ENCODE measurements at regions not wholly inside any gene's neighbourhood (a gene's known extent, or its start where the extent isn't known, plus 50 kb on each side); places are given as distances from the start of the nearest gene placed in this dataset.

DNA sequence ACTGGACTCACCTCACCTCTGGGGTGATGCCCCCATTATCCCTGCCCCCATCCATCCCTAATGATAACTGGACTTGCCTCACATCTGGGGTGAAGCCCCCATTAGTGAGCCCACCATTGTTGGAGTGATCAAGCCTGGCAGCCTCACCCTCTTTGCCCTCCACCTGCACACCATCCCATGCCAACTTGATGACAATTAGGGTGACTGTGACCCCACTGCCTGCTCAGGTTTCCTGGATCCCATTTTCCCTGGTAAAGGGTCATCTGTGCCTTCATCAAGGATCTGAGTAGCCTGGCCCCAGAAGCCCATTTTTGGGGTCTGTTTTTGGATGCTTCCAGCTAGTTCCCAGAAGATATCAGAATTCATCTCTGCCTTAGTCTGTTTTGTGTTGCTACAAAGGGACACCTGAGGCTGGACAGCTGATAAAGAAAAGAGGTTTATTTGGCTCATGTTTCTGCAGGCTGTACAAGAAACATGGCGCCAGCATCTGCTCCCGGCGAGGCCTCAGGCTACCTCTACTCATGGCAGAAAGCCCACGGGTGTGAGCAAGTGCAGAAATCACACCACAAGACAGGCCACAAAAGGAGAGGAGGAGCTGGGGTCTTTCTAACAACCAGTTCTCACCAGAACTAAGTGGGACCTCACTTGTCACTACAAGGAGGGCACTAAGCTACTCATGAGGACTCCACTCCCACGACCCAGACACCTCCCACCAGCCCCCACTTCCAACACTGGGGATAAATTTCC is 196.4 kb upstream of the TWIST2 start:
- DNase-seq, result no peak

DNA sequence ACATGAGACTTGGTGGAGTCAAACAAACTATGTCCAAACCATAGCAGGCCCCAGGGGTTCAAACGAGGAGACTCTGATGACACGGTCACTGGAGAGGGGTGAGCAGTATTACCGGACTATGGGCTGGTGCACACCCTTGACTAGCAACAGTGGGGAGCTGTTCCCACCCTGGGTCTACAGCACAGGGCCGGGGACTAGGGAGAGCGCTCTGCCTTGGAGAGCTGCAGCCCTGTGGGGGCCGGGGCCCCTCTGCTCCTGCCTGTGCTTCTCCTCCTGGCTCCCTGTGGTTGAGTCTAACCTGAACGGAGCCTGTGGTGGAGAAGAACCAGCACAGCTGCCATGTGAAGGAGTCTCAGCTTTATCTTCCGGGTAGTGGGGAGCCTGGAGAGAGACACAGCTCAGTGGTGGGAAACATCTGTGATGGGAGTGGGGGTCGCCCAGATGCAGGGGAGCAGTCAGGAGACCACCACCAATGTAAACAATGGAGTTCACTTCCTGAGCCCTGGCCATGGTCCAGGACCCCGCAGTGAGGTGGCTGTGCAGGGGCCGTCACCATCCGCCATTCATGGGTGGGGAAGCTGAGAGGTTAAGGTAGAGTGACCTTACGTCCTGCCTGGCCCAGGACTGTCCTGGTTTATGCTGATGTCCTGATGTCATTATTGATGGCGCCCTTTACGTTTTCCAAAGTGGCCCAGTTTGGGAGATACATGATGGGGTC is 195.7 kb upstream of the TWIST2 start:
- DNase-seq, result no peak

- no peak for DNase-seq
Measured at GRCh38 chr2:238652771-238653157, 195.1 kb upstream of the TWIST2 start.

GRCh38 chr2:238653431-238654109 is 194.3 kb upstream of the TWIST2 start:
- no peak for DNase-seq

DNA sequence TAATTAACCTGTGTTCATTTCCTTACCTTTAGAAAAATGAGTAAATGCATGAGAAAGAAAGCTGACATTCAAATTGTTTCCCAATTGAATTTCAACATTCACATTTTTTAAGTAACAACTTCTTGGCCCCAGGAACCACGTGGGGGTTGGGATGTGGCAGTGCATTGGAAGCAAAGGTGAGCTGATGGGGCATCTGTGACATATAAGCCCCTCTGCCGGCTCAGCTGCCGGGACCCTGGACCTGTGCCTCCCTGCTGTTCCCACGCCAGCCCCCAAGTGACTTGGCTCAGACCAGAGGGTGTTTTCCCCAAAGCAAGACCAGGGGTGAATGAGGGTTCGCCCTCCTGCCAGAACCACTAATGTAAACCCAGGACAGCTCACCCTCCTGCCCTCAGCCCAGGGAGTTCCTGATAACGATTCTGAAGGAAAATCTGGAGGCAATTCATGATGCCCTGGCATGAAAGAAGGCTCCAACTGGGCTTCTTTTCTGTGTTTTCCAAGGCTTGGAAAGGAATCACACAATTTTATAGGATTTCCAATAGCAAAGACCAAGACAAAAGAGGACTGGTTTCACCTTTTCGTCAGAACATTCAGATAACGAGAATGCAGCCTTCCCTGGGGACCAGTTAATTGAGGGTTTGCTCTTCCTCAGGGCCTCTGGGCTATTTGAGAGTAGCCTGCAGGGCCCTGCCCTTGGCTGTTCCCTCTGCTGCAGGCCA is 193.2 kb upstream of the TWIST2 start:
- DNase-seq, result no peak

DNA sequence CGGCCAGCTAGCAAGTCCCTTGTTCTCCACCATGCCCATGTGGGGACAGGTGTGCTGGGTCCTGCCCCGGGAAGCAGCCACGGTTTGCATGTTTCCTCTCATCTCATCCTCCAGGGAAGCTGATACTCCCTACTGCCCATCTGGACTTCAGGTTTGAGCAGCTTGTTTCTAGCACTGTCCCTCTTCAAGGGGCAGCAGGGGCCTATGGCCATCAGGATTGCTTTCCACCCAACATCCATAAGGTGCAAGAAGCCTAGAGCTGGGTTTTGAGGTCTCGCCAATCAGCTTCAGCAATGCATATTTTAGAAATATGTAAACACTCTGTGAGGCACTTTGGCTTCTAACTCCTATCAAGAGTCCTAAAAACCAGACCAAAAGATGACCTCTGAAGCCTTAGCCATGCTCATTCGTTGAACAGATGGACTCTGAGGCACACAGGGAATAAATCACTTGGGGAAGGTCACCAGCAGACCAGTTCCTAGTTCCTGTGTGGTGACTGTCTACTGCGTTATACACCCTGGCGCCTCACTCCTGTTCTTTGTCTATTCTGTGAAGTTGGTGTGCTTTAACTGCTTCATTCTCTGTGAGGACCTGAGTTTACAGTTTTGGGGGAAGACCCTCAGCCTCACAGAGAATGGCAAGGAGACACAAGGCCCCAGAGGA is 192.6 kb upstream of the TWIST2 start:
- DNase-seq, result no peak

- DNase-seq, result no peak
Measured at GRCh38 chr2:238655974-238656722, 191.7 kb upstream of the TWIST2 start.

DNA sequence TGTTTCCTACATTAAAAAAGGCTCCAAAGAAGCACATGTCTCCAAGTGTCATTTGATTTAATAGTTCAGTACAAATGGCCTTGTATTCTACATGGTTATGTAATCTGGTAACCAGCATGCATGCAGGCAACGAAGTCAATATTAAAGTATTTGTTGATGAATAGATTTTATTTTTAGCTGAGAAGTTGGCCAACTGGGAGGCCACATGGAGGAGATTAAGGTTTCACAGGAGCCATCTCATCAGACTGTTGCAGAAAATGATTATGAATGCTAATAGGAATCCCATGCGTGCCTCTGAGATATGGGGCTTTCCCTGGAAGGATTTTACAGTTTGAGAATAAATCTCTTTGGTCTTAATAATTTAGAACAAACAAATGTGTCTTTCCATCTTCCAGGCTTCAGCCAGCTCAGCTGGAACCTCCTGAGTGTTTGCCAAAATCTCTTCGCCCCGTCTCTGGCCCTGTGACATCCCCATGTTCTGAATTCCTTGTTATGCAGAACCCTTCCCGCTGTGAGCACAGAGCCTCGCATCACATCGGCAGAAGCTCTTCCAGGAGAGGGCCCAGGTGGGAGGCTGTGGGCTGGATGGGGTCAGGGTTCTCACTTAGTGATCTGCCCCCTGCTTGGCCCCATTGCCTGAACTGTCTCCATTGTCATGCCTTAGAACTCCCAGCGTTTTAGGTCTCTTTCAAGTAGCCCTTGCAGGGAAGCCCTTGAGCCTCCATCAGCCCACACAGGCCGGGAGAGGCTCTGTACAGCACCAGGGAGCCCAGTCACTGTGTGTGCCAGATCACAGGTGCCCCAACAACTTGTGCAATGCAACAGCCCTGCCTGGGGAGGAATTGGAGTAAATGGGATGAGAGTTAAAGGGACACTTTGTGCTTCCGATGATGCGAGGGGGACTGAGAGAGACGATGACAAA is 190.5 kb upstream of the TWIST2 start:
- DNase-seq, result no peak

DNA sequence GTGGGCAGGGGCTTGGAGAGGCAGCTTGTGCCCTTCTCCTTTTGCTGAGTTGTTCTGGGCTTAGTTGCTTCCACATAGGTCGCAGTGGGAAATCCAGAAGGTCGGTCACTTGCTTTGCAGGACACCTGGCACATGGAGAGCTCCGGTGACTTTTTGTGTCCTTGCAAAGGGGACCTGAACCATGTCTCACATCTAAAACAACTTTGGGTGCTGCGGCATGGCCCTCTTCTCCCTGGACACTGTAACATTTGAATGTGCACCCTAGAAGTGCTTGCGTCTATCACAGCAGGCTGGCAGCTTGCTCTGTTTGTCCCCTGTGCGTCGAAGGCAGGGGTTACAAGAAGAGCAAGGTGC is 189.9 kb upstream of the TWIST2 start:
- no peak for DNase-seq

- DNase-seq, result no peak
Measured at GRCh38 chr2:238658820-238659219, 189.1 kb upstream of the TWIST2 start.

DNA sequence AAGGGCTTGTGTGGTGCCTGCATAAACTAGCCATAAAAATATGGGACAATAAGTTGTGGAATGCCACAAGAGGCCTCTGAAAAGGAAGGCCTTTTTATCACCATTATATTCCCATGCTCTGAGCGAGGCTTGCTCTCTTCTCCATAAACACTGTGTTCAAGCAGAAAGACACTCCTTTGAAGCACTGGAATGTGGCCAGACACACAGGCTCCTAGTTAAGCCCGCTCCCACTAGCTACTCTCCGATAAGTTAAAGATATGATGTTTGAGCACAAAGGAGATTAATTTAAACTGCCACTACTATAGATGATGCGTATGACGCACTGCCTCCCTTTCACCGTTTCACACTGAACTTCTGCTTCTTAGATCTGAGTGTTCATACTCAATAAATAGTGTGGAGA is 188.7 kb upstream of the TWIST2 start:
- DNase-seq, result no peak

DNA sequence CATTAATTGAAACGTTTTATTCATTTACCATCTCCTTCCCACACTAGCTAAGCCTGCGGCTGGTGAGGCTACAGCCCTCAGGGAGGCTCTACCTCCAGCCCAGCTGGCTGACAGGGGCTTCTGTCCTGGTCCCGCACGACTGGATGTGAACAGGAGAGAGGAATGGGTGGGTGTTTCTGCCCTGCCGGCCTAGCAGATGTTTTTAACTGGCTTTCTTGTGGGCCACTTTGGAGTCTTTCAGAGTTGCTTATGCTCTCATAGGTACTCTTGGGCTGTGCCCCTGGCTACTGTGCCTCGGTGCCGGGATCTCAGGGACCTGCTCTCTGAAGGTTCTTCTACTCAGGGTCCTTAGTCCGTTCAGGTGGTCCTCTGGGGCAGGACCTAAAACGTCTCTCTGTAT is 184.3 kb upstream of the TWIST2 start:
- no peak for DNase-seq

GRCh38 chr2:238665919-238666318 is 182.0 kb upstream of the TWIST2 start:
- DNase-seq, result no peak

GRCh38 chr2:238666543-238666942 is 181.3 kb upstream of the TWIST2 start:
- DNase-seq, result no peak

- DNase-seq, result no peak
Measured at GRCh38 chr2:238667008-238667407, 180.9 kb upstream of the TWIST2 start.

DNA sequence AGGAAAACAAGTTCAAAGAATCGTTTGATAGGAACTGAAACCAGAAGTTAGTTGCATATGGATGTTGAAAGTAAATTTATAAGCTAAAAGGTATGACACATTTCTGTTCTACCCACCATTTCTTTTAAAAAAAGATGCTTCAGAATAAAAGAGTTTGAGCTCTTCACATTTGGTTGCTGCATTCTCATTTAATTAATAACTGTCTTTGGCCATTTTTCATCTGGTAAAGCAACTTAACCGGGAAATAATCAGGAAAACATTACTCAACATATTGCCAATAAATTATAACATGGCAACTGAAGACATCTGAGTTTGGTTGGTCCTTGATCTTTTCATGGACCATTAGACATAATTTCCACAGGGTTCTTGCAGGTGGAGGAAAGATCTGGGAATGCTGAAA is 180.2 kb upstream of the TWIST2 start:
- no peak for DNase-seq

DNA sequence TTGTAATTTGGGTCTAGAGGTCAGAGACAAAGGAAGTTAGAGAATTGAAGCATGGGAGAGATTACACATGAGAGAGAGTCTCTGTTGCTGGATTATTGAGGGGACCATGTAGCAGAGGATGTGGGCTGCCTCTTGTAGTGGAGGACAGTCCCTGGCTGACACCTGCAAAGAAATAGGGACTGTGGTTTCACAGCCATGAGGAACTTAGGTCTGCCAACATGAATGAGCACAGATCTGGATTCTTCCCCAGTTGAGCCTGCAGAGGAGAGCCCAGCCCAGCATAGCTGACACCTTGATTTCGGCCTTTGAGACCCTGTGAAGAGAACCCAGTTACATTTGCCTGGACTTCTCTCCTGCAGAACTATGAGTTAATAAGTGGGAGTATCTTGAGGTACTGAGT is 179.5 kb upstream of the TWIST2 start:
- DNase-seq, result no peak

DNA sequence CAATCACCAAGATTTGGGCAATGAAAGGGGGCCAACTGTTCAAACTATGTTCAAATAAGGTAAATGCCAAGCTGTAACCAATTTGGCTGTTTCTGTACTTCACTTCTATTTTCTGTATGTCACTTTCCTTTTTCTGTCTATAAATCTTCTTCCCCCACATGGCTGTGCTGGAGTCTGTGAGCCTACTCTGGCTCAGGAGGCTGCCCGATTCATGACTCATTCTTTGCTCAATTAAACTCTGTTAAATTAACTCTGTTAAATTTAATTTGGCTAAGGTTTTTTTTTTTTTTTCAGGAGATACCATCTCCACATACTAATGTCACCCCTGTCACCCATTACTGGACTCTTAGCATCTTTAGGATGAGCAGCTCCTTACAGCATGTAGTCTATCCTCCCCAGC is 178.8 kb upstream of the TWIST2 start:
- no peak for DNase-seq

DNA sequence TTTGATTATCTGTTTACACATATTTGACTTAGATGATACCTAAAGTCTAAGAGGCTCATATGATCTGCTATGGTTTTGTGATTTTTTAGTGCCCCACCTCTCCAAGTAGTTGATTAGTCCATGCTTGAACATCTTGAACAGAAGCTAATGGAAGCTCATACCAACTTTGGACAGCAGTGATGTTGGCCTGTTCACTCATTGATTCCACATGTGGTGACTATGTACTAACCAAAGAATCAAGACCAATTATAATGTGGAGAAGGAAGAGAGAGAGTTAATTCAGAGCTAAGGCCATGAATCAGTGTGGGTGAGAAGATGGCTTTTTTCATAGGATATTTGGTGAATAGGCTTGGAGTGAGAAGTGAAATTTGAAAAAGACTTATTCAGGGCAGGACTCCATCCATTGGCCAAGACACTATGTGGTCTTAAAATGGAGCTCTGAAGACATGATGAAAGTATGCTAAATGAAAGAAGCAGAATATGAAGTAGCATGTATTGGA is 178.3 kb upstream of the TWIST2 start:
- no peak for DNase-seq
